GM10266 (cell line): ENCODE measurements at regions not wholly inside any gene's neighbourhood (a gene's known extent, or its start where the extent isn't known, plus 50 kb on each side); places are given as distances from the start of the nearest gene placed in this dataset.

Experiments used
- DNase-seq: peaks from one replicate; pipeline ENCODE4 v3.0.0; 2012; ENCODE audit errors: extremely low spot score
- TF ChIP-seq, protein P1 (sequence below): IDR thresholded peaks from 2 replicates; pipeline ENCODE4 v1.5.1; 2012; ENCODE audit warnings: mild to moderate bottlenecking, low read depth; ENCODE audit not compliant: control insufficient read depth, insufficient read depth; ENCODE audit errors: missing control alignments

GRCh38 chr7:120205101-120205500 is 67.9 kb upstream of the KCND2 start:
- DNase-seq = no peak

GRCh38 chr7:120207037-120207436 is 65.9 kb upstream of the KCND2 start:
- TF ChIP-seq, protein P1, sequence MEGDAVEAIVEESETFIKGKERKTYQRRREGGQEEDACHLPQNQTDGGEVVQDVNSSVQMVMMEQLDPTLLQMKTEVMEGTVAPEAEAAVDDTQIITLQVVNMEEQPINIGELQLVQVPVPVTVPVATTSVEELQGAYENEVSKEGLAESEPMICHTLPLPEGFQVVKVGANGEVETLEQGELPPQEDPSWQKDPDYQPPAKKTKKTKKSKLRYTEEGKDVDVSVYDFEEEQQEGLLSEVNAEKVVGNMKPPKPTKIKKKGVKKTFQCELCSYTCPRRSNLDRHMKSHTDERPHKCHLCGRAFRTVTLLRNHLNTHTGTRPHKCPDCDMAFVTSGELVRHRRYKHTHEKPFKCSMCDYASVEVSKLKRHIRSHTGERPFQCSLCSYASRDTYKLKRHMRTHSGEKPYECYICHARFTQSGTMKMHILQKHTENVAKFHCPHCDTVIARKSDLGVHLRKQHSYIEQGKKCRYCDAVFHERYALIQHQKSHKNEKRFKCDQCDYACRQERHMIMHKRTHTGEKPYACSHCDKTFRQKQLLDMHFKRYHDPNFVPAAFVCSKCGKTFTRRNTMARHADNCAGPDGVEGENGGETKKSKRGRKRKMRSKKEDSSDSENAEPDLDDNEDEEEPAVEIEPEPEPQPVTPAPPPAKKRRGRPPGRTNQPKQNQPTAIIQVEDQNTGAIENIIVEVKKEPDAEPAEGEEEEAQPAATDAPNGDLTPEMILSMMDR = no peak
- DNase-seq = no peak

More at GRCh38 chr7:120205101-120205500, 67.9 kb upstream of the KCND2 start:
- TF ChIP-seq, protein P1 = no peak

- DNase-seq = no peak
- TF ChIP-seq, protein P1 = no peak
Measured at GRCh38 chr7:120215654-120216053, 57.3 kb upstream of the KCND2 start.

- no peak for DNase-seq
- TF ChIP-seq, protein P1 = no peak
Measured at GRCh38 chr7:120216947-120217346, 56.0 kb upstream of the KCND2 start.

GRCh38 chr7:120218712-120219111 is 54.3 kb upstream of the KCND2 start:
- no peak for DNase-seq
- TF ChIP-seq, protein P1 = no peak

- TF ChIP-seq, protein P1 = no peak
Measured at GRCh38 chr7:120221666-120222065, 51.3 kb upstream of the KCND2 start.

More at GRCh38 chr7:120221666-120222065, 51.3 kb upstream of the KCND2 start:
- DNase-seq = no peak
